Left colon (tissue), 2 donors: ENCODE measurements at regions not wholly inside any gene's neighbourhood (a gene's known extent, or its start where the extent isn't known, plus 50 kb on each side); places are given as distances from the start of the nearest gene placed in this dataset.
"Not testable (repeated sequence)": the region's sequence is repeated elsewhere in the genome, so short reads cannot be mapped to it uniquely, and the experiment has no call there.

Source experiments
- ATAC-seq: fragments of 200-7000 bp; cut with Tn5 transposase; one replicate; pipeline ENCODE4 v1.9.1; 2020; ENCODE audit warnings: mild to moderate bottlenecking, moderate library complexity
- DNase-seq, 2 donors: peaks; one replicate each; pipeline ENCODE4 v3.0.0-alpha.2; 2020
- intact Hi-C, 2 donors: fragments of 100-400 bp; cut with DNase I in 1 of 2; cut with micrococcal nuclease in 1 of 2; formaldehyde crosslinking; loops; one replicate each; pipeline versions ENCODE4 v1.11.2 to v1.14.0; 2022; cut with DNase I, micrococcal nuclease
- donor health status: DM: no; HTN: no; CAD: no.
- donor health status: DM: yes; HTN: yes; CAD: no.

- intact Hi-C loops, result no loop called here
- DNase-seq, result no peak
Observed at GRCh38 chr1:194653385-194653784, 1467.0 kb upstream of the B3GALT2 start.

GRCh38 chr1:194647118-194647517 lies 1460.7 kb upstream of the B3GALT2 start:
- DNase-seq (no peak), ATAC-seq (no peak)
- intact Hi-C loops, result no loop called here

More at GRCh38 chr1:194653385-194653784, 1467.0 kb upstream of the B3GALT2 start:
- no peak for ATAC-seq

- ATAC-seq, result no peak
- intact Hi-C loops, result no loop called here
- DNase-seq, result no peak
Observed at GRCh38 chr1:194644528-194644927, 1458.1 kb upstream of the B3GALT2 start.

- intact Hi-C loops, result no loop called here
- DNase-seq (no peak), ATAC-seq (no peak)
Observed at GRCh38 chr1:194640322-194640721, 1453.9 kb upstream of the B3GALT2 start.

GRCh38 chr1:194629011-194629410 lies 1442.6 kb upstream of the B3GALT2 start:
- DNase-seq, result no peak
- no peak for ATAC-seq
- intact Hi-C loops, result no loop called here

- DNase-seq (no peak), ATAC-seq (no peak)
- intact Hi-C loops, result no loop called here
Observed at GRCh38 chr1:194624833-194625232, 1438.4 kb upstream of the B3GALT2 start.

- intact Hi-C loops, result no loop called here
- no peak for ATAC-seq
- DNase-seq, result no peak
Observed at GRCh38 chr1:194618101-194618500, 1431.7 kb upstream of the B3GALT2 start.

DNA sequence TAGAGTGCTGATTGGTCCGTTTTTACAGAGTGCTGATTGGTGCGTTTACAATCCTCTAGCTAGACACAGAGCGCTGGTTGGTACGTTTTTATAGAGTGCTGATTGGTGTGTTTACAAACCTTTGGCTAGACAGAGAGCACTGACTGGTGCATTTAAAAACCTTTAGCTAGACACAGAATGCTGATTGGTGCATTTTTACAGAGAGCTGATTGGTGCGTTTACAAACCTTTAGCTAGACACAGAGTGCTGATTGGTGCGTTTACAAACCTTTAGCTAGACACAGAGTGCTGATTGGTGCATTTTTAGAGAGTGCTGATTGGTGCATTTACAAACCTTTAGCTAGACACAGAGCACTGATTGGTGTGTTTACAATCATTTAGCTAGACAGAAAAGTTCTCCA lies 1430.9 kb upstream of the B3GALT2 start:
- DNase-seq, ATAC-seq, intact Hi-C loops: not testable (repeated sequence)

- no peak for ATAC-seq
- no peak for DNase-seq
- intact Hi-C loops, result no loop called here
Observed at GRCh38 chr1:194616835-194617234, 1430.4 kb upstream of the B3GALT2 start.

- intact Hi-C loops, result no loop called here
- ATAC-seq, result no peak
- DNase-seq, result no peak
Observed at GRCh38 chr1:194602184-194602583, 1415.8 kb upstream of the B3GALT2 start.

DNA sequence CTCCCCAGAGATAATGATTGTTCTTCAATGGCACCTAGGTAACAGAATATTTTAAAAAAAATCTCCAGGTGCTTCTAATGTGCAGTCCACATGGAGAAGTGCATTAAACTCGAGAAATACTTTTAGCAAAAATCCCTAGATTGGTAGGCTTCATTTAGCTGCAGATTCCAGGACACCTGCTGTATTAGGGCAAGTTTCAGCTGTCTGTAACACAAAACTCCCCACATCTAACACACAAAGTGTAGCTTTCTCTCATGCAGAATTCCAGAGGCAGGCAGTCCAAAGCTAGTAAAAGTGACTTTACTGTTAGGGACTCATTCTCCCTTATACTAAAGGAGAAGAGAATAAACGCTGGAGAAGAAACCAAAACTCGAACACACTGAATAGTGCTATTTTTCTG lies 1414.3 kb upstream of the B3GALT2 start:
- intact Hi-C loops, result no loop called here
- DNase-seq (no peak), ATAC-seq (no peak)

GRCh38 chr1:194598098-194598497 lies 1411.7 kb upstream of the B3GALT2 start:
- intact Hi-C loops, result no loop called here
- no peak for DNase-seq
- no peak for ATAC-seq

DNA sequence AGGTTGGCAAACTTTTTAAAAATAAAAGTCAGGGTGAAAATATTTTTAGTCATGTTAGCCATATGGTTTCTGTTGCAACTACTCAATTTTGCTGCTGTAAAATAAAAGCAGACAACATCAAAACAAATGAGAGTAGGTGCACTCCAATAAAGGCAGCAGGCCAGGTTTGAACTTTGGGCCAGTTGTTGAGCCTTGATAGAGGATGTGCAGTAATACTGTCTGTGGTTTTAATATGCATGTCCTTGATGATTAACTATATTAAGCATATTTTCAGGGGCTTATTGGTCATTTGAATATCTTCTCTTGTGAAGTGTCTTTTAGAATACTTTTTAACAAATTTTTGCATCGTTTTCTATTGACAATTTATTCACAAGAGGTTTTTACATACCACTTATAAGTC lies 1399.9 kb upstream of the B3GALT2 start:
- DNase-seq (no peak), ATAC-seq (no peak)
- intact Hi-C loops, result no loop called here

GRCh38 chr1:194584052-194584451 lies 1397.6 kb upstream of the B3GALT2 start:
- no peak for DNase-seq
- intact Hi-C loops, result no loop called here
- ATAC-seq, result no peak

GRCh38 chr1:194570476-194570875 lies 1384.1 kb upstream of the B3GALT2 start:
- ATAC-seq, result no peak
- intact Hi-C loops, result no loop called here
- DNase-seq, result no peak

- no peak for ATAC-seq
- intact Hi-C loops, result no loop called here
Observed at GRCh38 chr1:194568610-194569009, 1382.2 kb upstream of the B3GALT2 start.

GRCh38 chr1:194548071-194548470 lies 1361.7 kb upstream of the B3GALT2 start:
- intact Hi-C loops, result no loop called here

More at GRCh38 chr1:194568610-194569009, 1382.2 kb upstream of the B3GALT2 start:
- DNase-seq, result no peak

DNA sequence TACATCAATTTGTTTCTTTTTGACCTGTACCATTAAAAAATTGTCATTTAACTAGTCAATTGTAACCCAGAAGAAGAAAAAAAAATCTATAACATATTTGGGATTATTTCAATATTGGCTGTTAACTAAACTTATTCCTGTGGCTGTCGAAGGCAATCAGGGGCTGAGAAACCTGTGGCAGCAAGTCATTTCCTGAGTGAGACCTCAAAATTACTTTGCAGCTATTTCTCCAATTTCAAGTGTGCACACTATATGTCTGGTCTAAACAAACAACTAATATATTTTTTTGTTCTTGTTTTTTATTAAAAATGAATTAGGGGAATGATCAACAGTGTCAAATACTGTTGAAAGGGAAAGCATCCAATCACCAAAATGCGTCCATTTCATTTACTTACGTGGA lies 1357.6 kb upstream of the B3GALT2 start:
- ATAC-seq (no peak), DNase-seq (no peak)
- intact Hi-C loops, result no loop called here

More at GRCh38 chr1:194548071-194548470, 1361.7 kb upstream of the B3GALT2 start:
- DNase-seq (no peak), ATAC-seq (no peak)

- ATAC-seq, result no peak
- intact Hi-C loops, result no loop called here
- DNase-seq, result no peak
Observed at GRCh38 chr1:194538453-194538852, 1352.0 kb upstream of the B3GALT2 start.

- intact Hi-C loops, result no loop called here
Observed at GRCh38 chr1:194537521-194537920, 1351.1 kb upstream of the B3GALT2 start.

DNA sequence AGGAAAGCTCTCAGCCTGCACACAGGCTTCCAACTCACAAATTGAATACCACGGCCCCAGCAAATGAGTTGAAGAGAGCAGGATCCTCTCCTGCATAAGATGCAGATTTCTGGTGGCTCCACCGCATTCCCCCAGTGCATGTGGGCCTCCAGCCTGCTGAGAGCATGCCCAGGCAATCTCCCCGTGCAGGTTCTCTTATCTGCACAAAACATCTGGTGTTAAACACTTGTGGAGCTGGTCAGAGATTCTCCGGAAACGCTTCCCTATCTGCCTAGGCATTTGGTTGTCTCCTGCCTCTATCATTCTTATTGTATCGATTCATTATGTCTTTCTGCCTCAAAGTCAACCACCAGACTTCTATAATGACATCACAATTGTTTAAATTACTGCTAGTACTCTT lies 1349.0 kb upstream of the B3GALT2 start:
- intact Hi-C loops, result no loop called here
- ATAC-seq, result no peak
- DNase-seq, result no peak

More at GRCh38 chr1:194537521-194537920, 1351.1 kb upstream of the B3GALT2 start:
- ATAC-seq (no peak), DNase-seq (no peak)

- ATAC-seq (no peak), DNase-seq (no peak)
- intact Hi-C loops, result no loop called here
Observed at GRCh38 chr1:194534784-194535183, 1348.4 kb upstream of the B3GALT2 start.
